Pancreas (tissue), 10 donors: ENCODE measurements at regions not wholly inside any gene's neighbourhood (a gene's known extent, or its start where the extent isn't known, plus 50 kb on each side); places are given as distances from the start of the nearest gene placed in this dataset.
"Not testable (repeated sequence)": the region's sequence is repeated elsewhere in the genome, so short reads cannot be mapped to it uniquely, and the experiment has no call there.

ENCODE experiments used
- ATAC-seq, 4 donors: fragments of 200-7000 bp; cut with Tn5 transposase; one replicate each; pipeline versions ENCODE4 v1.8.0 to v1.9.1; 2020; ENCODE audit warnings: mild to moderate bottlenecking in 4 of 4, moderate library complexity in 4 of 4
- DNase-seq, 6 donors: peaks; one replicate each; pipeline ENCODE4 v3.0.0-alpha.2; 2020
- FAIRE-seq: peaks from 2 replicates; lab custom pipeline; 2012; peaks lifted over from hg19 to GRCh38; lab: Jason Lieb, UNC
- H3K27ac ChIP-seq, 4 donors: fragments of 200-600 bp; sonication (generic); 1 replicate in 3 of 4; 2 replicates in 1 of 4; pipeline versions ENCODE4 v1.5.0 to v1.8.0; 2020
- H3K27me3 ChIP-seq, 4 donors: fragments of 200-600 bp; one replicate each; pipeline ENCODE4 v1.8.0; 2021
- H3K36me3 ChIP-seq, 3 donors: fragments of 200-600 bp; sonication (generic) in 1 of 3; one replicate each; pipeline versions ENCODE4 v1.5.0 to v1.8.0; 2020 to 2021
- H3K4me1 ChIP-seq, 3 donors: fragments of 200-600 bp; one replicate each; pipeline ENCODE4 v1.8.0; 2021
- H3K4me3 ChIP-seq, 4 donors: fragments of 200-600 bp; sonication (generic) in 2 of 4; one replicate each; pipeline versions ENCODE4 v1.5.0 to v1.8.0; 2020 to 2021
- H3K9me3 ChIP-seq, 4 donors: fragments of 200-600 bp; one replicate each; pipeline ENCODE4 v1.8.0; 2021
- CTCF ChIP-seq, 4 donors: fragments of 200-600 bp; sonication (generic) in 3 of 4; IDR thresholded peaks; one replicate each; pipeline versions ENCODE4 v1.5.0 to v1.8.0; 2021; ENCODE audit warnings: antibody characterized with exemption in 4 of 4
- WGBS, 2 donors: extraction: QIAGEN DNeasy Blood & Tissue Kit; methylation state at CpG; one replicate each; pipeline ENCODE4 v1.1.7; 2013; 5-methylcytosine and 5-hydroxymethylcytosine counted together
- intact Hi-C, 3 donors: fragments of 100-400 bp; cut with DNase I; formaldehyde crosslinking; loops; one replicate each; pipeline versions ENCODE4 v1.11.1 to v1.14.2; 2022
- donor health status: healthy with polysubstance abuse.
- donor health status: DM: no; HTN: no; CAD: no; lungs with moderate emphysema.
- donor health status: DM: no; HTN: no; CAD: no.
- donor health status: control.
- donor health status: control.
- donor health status: Bipolar disorder and iron deficiency.
- donor health status: DM: yes; HTN: yes; CAD: no.
- donor health status: DM: no; HTN: no; CAD: no.
- donor health status: DM: no; HTN: no; CAD: no.
- donor health status: DM: yes; HTN: yes; CAD: no.

GRCh38 chr3:24565053-24565452 is 70.4 kb upstream of the THRB start:
- H3K4me1 ChIP-seq, result no peaks in the 10 kb centered on the region
- no peak for DNase-seq
- H3K36me3 ChIP-seq, result no peaks in the 10 kb centered on the region
- FAIRE-seq, result no peak
- H3K9me3 ChIP-seq, result no peaks in the 10 kb centered on the region
- H3K27me3 ChIP-seq, result no peaks in the 10 kb centered on the region
- H3K27ac ChIP-seq, result no peak overlapping the region
- WGBS, 2 donors, result 42 to 55% methylated on average over 1 of the region's 1 CpG
- no peak overlapping the region for H3K4me3 ChIP-seq
- TF ChIP-seq CTCF (IDR thresholded peaks at IDR 0.05), result no peak
- intact Hi-C loops, result no loop called here
- no peak for ATAC-seq

GRCh38 chr3:24565656-24566055 is 71.0 kb upstream of the THRB start:
- FAIRE-seq (no peak), DNase-seq (no peak), ATAC-seq (no peak)
- Histone ChIP-seq H3K27me3 (no peaks in the 10 kb centered on the region), H3K9me3 (no peaks in the 10 kb centered on the region), H3K27ac (no peak overlapping the region), H3K36me3 (no peaks in the 10 kb centered on the region), H3K4me1 (no peaks in the 10 kb centered on the region), H3K4me3 (no peak overlapping the region)
- TF ChIP-seq CTCF (IDR thresholded peaks at IDR 0.05), result no peak
- WGBS, 2 donors, result 94 to 97% methylated on average over 1 of the region's 1 CpG
- intact Hi-C loops, result no loop called here

GRCh38 chr3:24566927-24567326 is 72.3 kb upstream of the THRB start:
- Histone ChIP-seq H3K9me3 (no peaks in the 10 kb centered on the region), H3K27ac (no peak overlapping the region), H3K27me3 (no peaks in the 10 kb centered on the region), H3K4me1 (no peaks in the 10 kb centered on the region), H3K4me3 (no peak overlapping the region), H3K36me3 (no peaks in the 10 kb centered on the region)
- WGBS, 2 donors, result 88 to 93% methylated on average over 15 of the region's 15 CpGs
- TF ChIP-seq CTCF (IDR thresholded peaks at IDR 0.05), result no peak
- ATAC-seq (no peak), DNase-seq (no peak), FAIRE-seq (no peak)
- intact Hi-C loops, result no loop called here

- H3K27me3 ChIP-seq, H3K27ac ChIP-seq, H3K9me3 ChIP-seq, intact Hi-C loops, H3K4me3 ChIP-seq, H3K4me1 ChIP-seq, FAIRE-seq, DNase-seq, H3K36me3 ChIP-seq, ATAC-seq: not testable (repeated sequence)
- 88 to 92% methylated on average over 6 of the region's 6 CpGs for WGBS, 2 donors
Measured at GRCh38 chr3:24572409-24572808, 77.8 kb upstream of the THRB start.

- intact Hi-C loops, result no loop called here
- Histone ChIP-seq H3K9me3 (no peaks in the 10 kb centered on the region), H3K27me3 (no peaks in the 10 kb centered on the region), H3K4me1 (peaks cover 0 to 5% (median 0%) of the 10 kb centered on the region in 3 donors), H3K36me3 (no peaks in the 10 kb centered on the region), H3K27ac (no peak overlapping the region), H3K4me3 (no peak overlapping the region)
- FAIRE-seq (no peak), ATAC-seq (no peak), DNase-seq (no peak)
- TF ChIP-seq CTCF (IDR thresholded peaks at IDR 0.05), result no peak
- WGBS, 2 donors, result 87 to 90% methylated on average over 5 of the region's 5 CpGs
Measured at GRCh38 chr3:24573576-24573975, 78.9 kb upstream of the THRB start.

GRCh38 chr3:24578324-24578723 is 83.7 kb upstream of the THRB start:
- Histone ChIP-seq H3K4me1 (no peaks in the 10 kb centered on the region), H3K36me3 (no peaks in the 10 kb centered on the region), H3K27ac (no peak overlapping the region), H3K9me3 (no peaks in the 10 kb centered on the region), H3K27me3 (no peaks in the 10 kb centered on the region), H3K4me3 (no peak overlapping the region)
- 98% methylated on average over 1 of the region's 1 CpG for WGBS, 2 donors
- intact Hi-C loops, result no loop called here
- peak; percentile 23 for FAIRE-seq
- no peak for ATAC-seq
- DNase-seq, result no peak
- no peak for TF ChIP-seq CTCF (IDR thresholded peaks at IDR 0.05)
